Testis (tissue), 2 donors: ENCODE measurements at regions not wholly inside any gene's neighbourhood (a gene's known extent, or its start where the extent isn't known, plus 50 kb on each side); places are given as distances from the start of the nearest gene placed in this dataset.

Source experiments
- DNase-seq: peaks from one replicate; pipeline ENCODE4 v3.0.0-alpha.2; 2019
- H3K27ac ChIP-seq, 2 donors: fragments of 200-600 bp; sonication (generic); one replicate each; pipeline ENCODE4 v1.5.1; 2019
- H3K27me3 ChIP-seq: fragments of 200-600 bp; sonication (generic); one replicate; pipeline ENCODE4 v1.5.1; 2019
- H3K36me3 ChIP-seq: fragments of 200-600 bp; sonication (generic); one replicate; pipeline ENCODE4 v1.5.1; 2017; ENCODE audit warnings: low read depth; ENCODE audit errors: missing control alignments
- H3K4me1 ChIP-seq: fragments of 200-600 bp; sonication (generic); one replicate; pipeline ENCODE4 v1.5.1; 2019
- H3K4me3 ChIP-seq, 2 donors: fragments of 200-600 bp; sonication (generic); one replicate each; pipeline ENCODE4 v1.5.1; 2017 to 2019
- H3K9me3 ChIP-seq: fragments of 200-600 bp; sonication (generic); one replicate; pipeline ENCODE4 v1.5.1; 2017
- POLR2A ChIP-seq: fragments of 450-650 bp; IDR thresholded peaks from one replicate; pipeline ENCODE4 v1.6.1; 2017; ENCODE audit warnings: antibody characterized with exemption, mild to moderate bottlenecking, moderate library complexity
- WGBS, 2 donors: methylation state at CpG; one replicate each; pipeline ENCODE4 v1.1.5; 2018; 5-methylcytosine and 5-hydroxymethylcytosine counted together
- intact Hi-C: fragments of 100-400 bp; cut with DNase I; formaldehyde crosslinking; loops from one replicate; pipeline ENCODE4 v1.15.1; 2023; ENCODE audit warnings: low total_unique reads
- TF ChIP-seq, protein P1 (sequence below), 3 experiments: fragments of 450-650 bp in 2 of 3; fragments of 200-600 bp in 1 of 3; sonication (generic) in 1 of 3; IDR thresholded peaks; one replicate each; pipeline ENCODE4 v1.5.1; 2016 to 2019; ENCODE audit warnings: antibody characterized with exemption in 3 of 3, mild to moderate bottlenecking in 2 of 3, moderate library complexity in 1 of 3

DNA sequence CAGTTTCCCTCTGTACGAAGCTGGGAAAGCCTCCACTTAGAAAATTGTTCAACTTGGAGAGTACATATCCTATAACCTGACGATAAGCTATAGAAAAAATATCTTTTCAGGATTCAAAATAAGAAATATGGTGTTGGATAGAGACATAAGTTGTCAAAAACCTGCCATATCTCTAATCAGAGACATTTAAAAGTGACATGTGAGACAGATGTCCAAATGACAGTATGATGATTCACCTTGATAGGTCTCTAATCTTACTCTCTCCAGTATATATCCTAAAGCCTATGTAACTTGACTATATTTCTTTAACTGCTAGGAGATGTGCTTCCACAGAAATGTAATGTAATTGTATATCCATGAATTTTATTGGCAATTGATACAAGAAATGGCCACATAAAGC lies 932.4 kb upstream of the MAN1A1 start:
- 92% methylated on average over 2 of the region's 2 CpGs for WGBS, 2 donors
- intact Hi-C loops: no loop called here

DNA sequence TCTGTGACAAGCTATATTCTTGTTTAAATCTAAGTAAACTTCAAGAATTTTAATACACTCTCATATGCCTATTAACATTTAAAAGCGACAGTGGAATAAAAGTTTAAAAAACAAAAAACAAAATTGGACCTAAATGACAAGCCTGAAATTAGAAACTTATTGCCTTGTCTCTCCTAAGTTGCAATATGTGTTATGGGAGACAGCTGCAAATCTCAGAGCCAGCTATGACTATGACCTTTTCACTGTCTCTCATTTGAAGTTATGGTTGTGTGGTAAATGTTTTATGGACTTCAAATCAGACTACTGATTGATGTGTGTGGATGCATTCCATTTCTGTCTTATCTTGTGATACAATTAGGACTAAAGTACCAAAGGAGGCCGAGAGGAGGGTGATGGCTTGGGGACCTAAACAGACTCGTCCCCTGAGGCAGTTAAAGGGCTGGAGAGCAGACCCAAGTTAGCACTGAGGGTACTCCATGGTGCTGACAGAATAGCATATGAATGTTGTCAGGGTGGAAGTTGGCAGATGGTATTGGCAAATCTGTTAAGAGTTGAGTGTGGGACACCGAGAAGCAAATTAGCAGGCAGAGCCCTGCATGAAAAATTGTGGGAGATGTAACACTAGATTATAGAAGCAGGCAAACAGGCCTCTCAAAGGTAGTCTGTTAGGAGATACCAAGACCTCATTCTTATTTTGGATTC lies 930.1 kb upstream of the MAN1A1 start:
- Histone ChIP-seq H3K27ac (no peak overlapping the region), H3K9me3 (no peaks in the 10 kb centered on the region), H3K27me3 (no peaks in the 10 kb centered on the region), H3K36me3 (no peaks in the 10 kb centered on the region), H3K4me1 (no peaks in the 10 kb centered on the region), H3K4me3 (no peak overlapping the region)
- TF ChIP-seq, protein P1, sequence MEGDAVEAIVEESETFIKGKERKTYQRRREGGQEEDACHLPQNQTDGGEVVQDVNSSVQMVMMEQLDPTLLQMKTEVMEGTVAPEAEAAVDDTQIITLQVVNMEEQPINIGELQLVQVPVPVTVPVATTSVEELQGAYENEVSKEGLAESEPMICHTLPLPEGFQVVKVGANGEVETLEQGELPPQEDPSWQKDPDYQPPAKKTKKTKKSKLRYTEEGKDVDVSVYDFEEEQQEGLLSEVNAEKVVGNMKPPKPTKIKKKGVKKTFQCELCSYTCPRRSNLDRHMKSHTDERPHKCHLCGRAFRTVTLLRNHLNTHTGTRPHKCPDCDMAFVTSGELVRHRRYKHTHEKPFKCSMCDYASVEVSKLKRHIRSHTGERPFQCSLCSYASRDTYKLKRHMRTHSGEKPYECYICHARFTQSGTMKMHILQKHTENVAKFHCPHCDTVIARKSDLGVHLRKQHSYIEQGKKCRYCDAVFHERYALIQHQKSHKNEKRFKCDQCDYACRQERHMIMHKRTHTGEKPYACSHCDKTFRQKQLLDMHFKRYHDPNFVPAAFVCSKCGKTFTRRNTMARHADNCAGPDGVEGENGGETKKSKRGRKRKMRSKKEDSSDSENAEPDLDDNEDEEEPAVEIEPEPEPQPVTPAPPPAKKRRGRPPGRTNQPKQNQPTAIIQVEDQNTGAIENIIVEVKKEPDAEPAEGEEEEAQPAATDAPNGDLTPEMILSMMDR (IDR thresholded peaks at IDR 0.05): no peak
- TF ChIP-seq POLR2A: no peak
- DNase-seq: no peak
- 79 to 89% methylated on average over 4 of the region's 4 CpGs for WGBS, 2 donors
- intact Hi-C loops: no loop called here

More for the DNA sequence above, 932.4 kb upstream of the MAN1A1 start:
- no peaks in the 10 kb centered on the region for H3K9me3 ChIP-seq
- H3K4me1 ChIP-seq: no peaks in the 10 kb centered on the region
- no peak overlapping the region for H3K27ac ChIP-seq
- H3K27me3 ChIP-seq: no peaks in the 10 kb centered on the region
- H3K36me3 ChIP-seq: no peaks in the 10 kb centered on the region
- H3K4me3 ChIP-seq: no peak overlapping the region
- TF ChIP-seq POLR2A: no peak
- TF ChIP-seq, protein P1 (IDR thresholded peaks at IDR 0.05): no peak
- no peak for DNase-seq

DNA sequence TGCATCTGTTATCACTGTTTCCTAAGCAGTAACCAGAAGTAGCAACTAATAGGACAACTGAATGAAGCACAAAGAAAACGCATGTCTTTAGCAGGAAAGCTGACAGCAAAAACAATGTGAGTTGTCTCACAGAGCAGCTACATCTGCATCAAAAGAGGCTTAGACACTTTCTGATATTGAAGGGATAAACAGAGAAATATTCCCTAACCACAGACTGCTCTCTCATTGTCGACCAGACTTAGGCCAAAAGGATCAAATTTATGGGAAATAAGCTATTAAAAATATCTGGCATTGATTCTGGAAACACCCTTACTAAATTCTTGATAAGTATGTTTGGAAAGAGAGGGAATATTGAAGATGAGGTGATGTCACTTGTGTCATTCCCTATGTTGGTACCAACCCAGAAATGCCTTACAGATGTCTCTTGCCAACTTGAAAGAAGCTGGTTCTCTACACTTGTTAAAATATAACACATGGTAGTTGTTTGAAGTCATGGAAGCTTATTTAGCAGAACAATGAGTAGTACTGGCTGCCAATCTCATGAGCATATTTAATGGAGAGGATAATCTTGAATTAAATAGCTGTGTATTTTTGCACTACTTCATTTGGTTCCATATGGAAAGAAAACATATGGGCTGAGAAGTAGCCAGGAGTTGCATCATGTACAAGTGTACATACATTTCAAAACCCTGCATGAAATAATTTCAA lies 929.3 kb upstream of the MAN1A1 start:
- H3K36me3 ChIP-seq: no peaks in the 10 kb centered on the region
- no peaks in the 10 kb centered on the region for H3K9me3 ChIP-seq
- H3K27me3 ChIP-seq: no peaks in the 10 kb centered on the region
- 56 to 60% methylated on average over 2 of the region's 2 CpGs for WGBS, 2 donors
- no peak overlapping the region for H3K4me3 ChIP-seq
- no peaks in the 10 kb centered on the region for H3K4me1 ChIP-seq
- intact Hi-C loops: no loop called here
- H3K27ac ChIP-seq: no peak overlapping the region
- no peak for DNase-seq
- no peak for TF ChIP-seq POLR2A
- TF ChIP-seq, protein P1 (IDR thresholded peaks at IDR 0.05): no peak

DNA sequence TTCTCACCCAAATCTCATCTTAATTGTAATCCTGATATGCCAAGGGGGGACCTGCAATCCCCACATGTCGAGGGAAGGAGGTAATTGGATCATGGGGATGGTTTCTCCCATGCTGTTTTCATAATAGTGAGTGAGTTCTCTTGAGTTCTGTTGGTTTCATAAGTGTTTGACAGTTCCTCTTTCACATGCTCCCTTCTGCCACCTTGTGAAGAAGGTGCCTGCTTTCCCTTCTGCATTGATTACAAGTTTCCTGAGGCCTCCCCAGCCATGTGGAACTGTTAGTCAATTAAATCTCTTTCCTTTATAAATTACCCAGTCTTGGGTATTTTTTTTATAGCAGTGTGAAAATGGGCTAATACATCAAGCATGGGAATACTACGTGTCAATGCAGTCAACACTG lies 925.0 kb upstream of the MAN1A1 start:
- no peaks in the 10 kb centered on the region for H3K36me3 ChIP-seq
- no peaks in the 10 kb centered on the region for H3K9me3 ChIP-seq
- TF ChIP-seq, protein P1 (IDR thresholded peaks at IDR 0.05): no peak
- no peak for TF ChIP-seq POLR2A
- no peak overlapping the region for H3K27ac ChIP-seq
- H3K4me1 ChIP-seq: no peaks in the 10 kb centered on the region
- no peak overlapping the region for H3K4me3 ChIP-seq
- DNase-seq: no peak
- WGBS, 2 donors: 81 to 91% methylated on average over 2 of the region's 2 CpGs
- intact Hi-C loops: no loop called here
- H3K27me3 ChIP-seq: no peaks in the 10 kb centered on the region
